K562 (cell line): ENCODE measurements at regions not wholly inside any gene's neighbourhood (a gene's known extent, or its start where the extent isn't known, plus 50 kb on each side); places are given as distances from the start of the nearest gene placed in this dataset.

Source experiments
- ATAC-seq: fragments of 200-7000 bp; cut with Tn5 transposase; 3 replicates; pipeline ENCODE4 v1.9.1; 2020; ENCODE audit warnings: moderate library complexity
- BruUV-seq: library from RNA; stranded (reverse); fragments of 400-500 nt; replicated peaks from 2 replicates; lab custom pipeline; 2021; lab: Mats Ljungman, UMichigan
- CTCF ChIA-PET: fragments of 300-600 bp; formaldehyde crosslinking; extraction: SDS; loops from one replicate; lab custom pipeline; 2021; ENCODE audit warnings: low intra/inter-chr PET ratio; lab: Yijun Ruan, JAX
- POLR2A ChIA-PET: fragments of 300-600, 350-650 bp; sonication (Branson Sonifier 250); formaldehyde crosslinking; extraction: SDS; loops from one replicate; lab custom pipeline; 2021; ENCODE audit warnings: antibody characterized with exemption, inconsistent platforms; lab: Yijun Ruan, JAX
- DNase-seq, 4 experiments: peaks; one replicate each; pipeline versions ENCODE4 v3.0.0 to v3.0.0-alpha.2; 2011 to 2018; ENCODE audit warnings: low spot score in 3 of 4, mixed read lengths in 3 of 4; ENCODE audit errors: extremely low read depth in 1 of 4
- FAIRE-seq: peaks from 2 replicates; lab custom pipeline; 2011; peaks lifted over from hg19 to GRCh38; lab: Jason Lieb, UNC
- H2AFZ ChIP-seq: 2 replicates; pipeline ENCODE4 v1.6.0; 2011; ENCODE audit warnings: low read depth, low read length, control low read depth, inconsistent platforms
- H3K27ac ChIP-seq: fragments of 200-600 bp; 3 replicates; pipeline ENCODE4 v1.8.0; 2011; ENCODE audit warnings: low read depth, mild to moderate bottlenecking, control low read depth, inconsistent platforms, low read length, moderate library complexity, mixed read lengths; ENCODE audit errors: extremely low read depth
- H3K27me3 ChIP-seq, 2 experiments: fragments of 300-600 bp in 1 of 2; 2 replicates in 1 of 2; 3 replicates in 1 of 2; pipeline versions ENCODE4 v1.6.0 to v1.8.0; 2011; ENCODE audit warnings: inconsistent platforms in 2 of 2, low read length in 2 of 2, mild to moderate bottlenecking in 1 of 2, mixed read lengths in 1 of 2, moderate library complexity in 1 of 2; ENCODE audit not compliant: control insufficient read depth in 2 of 2, insufficient read depth in 2 of 2
- H3K36me3 ChIP-seq: fragments of 300-600 bp; 3 replicates; pipeline ENCODE4 v1.8.0; 2011; ENCODE audit warnings: mild to moderate bottlenecking, low read length, inconsistent platforms; ENCODE audit not compliant: control insufficient read depth, insufficient read depth
- H3K4me1 ChIP-seq, 2 experiments: fragments of 200-600 bp in 1 of 2; replicated peaks in 1 of 2; 2 replicates in 1 of 2; 3 replicates in 1 of 2; pipeline versions ENCODE4 v1.5.1 to v1.8.0; 2011; ENCODE audit warnings: inconsistent platforms in 2 of 2, low read length in 2 of 2, mild to moderate bottlenecking in 1 of 2, mixed read lengths in 1 of 2, moderate library complexity in 1 of 2; ENCODE audit not compliant: control insufficient read depth in 2 of 2, insufficient read depth in 2 of 2
- H3K4me2 ChIP-seq: 2 replicates; pipeline ENCODE4 v1.6.1; 2011; ENCODE audit warnings: low read length, control low read depth, inconsistent platforms, mixed read lengths; ENCODE audit not compliant: insufficient read depth
- H3K4me3 ChIP-seq: fragments of 200-600 bp; sonication (generic), shearing (Covaris generic); 2 replicates; pipeline ENCODE4 v1.5.1; 2016; ENCODE audit warnings: control low read depth, inconsistent platforms
- H3K79me2 ChIP-seq: fragments of 200-600 bp; 3 replicates; pipeline ENCODE4 v1.8.0; 2011; ENCODE audit warnings: low read length, inconsistent platforms; ENCODE audit not compliant: control insufficient read depth, insufficient read depth
- H3K9ac ChIP-seq, 2 experiments: 2 replicates each; pipeline versions ENCODE4 v1.6.0 to v1.6.1; 2011; ENCODE audit warnings: low read depth in 2 of 2, low read length in 2 of 2, control low read depth in 1 of 2, inconsistent platforms in 1 of 2, mild to moderate bottlenecking in 1 of 2, mixed read lengths in 1 of 2; ENCODE audit not compliant: insufficient read depth in 1 of 2
- H3K9me1 ChIP-seq: one replicate; pipeline ENCODE4 v1.6.0; 2011; ENCODE audit warnings: inconsistent platforms, mild to moderate bottlenecking, low read length, moderate library complexity; ENCODE audit not compliant: control insufficient read depth, insufficient read depth
- H3K9me3 ChIP-seq: replicated peaks from 2 replicates; pipeline ENCODE4 v1.5.1; 2011; ENCODE audit warnings: low read depth, low read length, inconsistent platforms; ENCODE audit not compliant: control insufficient read depth, insufficient read depth
- H4K20me1 ChIP-seq: replicated peaks from 2 replicates; pipeline ENCODE4 v1.6.1; 2011; ENCODE audit warnings: low read length, inconsistent platforms, mixed read lengths; ENCODE audit not compliant: control insufficient read depth, insufficient read depth
- BRCA1 ChIP-seq, 2 experiments: fragments of 450-650 bp in 1 of 2; sonication (generic) in 1 of 2; formaldehyde crosslinking in 1 of 2; IDR thresholded peaks; 2 replicates each; pipeline versions ENCODE4 v1.5.0 to v1.6.1; 2017 to 2020; ENCODE audit warnings: mild to moderate bottlenecking in 1 of 2, missing genetic modification reagents in 1 of 2
- DIDO1 ChIP-seq: fragments of 450-650 bp; IDR thresholded peaks from 2 replicates; pipeline ENCODE4 v1.6.1; 2016; ENCODE audit warnings: low read depth, missing biosample characterization, missing genetic modification characterization
- DLX4 ChIP-seq: fragments of 250-450 bp; sonication (Bioruptor Pico); IDR thresholded peaks from 2 replicates; pipeline ENCODE4 v1.6.1; 2021; ENCODE audit warnings: mild to moderate bottlenecking
- EGR1 ChIP-seq: fragments of 450-650 bp; conservative IDR thresholded peaks from 2 replicates; pipeline ENCODE4 v1.6.1; 2017; ENCODE audit warnings: mild to moderate bottlenecking
- PKNOX1 ChIP-seq: fragments of 450-650 bp; IDR thresholded peaks from 2 replicates; pipeline ENCODE4 v1.6.1; 2016
- SIN3A ChIP-seq, 2 experiments: fragments of 150-350 bp in 1 of 2; IDR thresholded peaks; 2 replicates each; pipeline ENCODE4 v1.6.1; 2011 to 2016; ENCODE audit warnings: borderline replicate concordance in 2 of 2, low read depth in 2 of 2, low read length in 2 of 2, mild to moderate bottlenecking in 2 of 2, moderate library complexity in 2 of 2; ENCODE audit not compliant: control insufficient read depth in 1 of 2
- THRB ChIP-seq: fragments of 450-650 bp; formaldehyde crosslinking; conservative IDR thresholded peaks from 2 replicates; pipeline ENCODE4 v1.4.0; 2022; ENCODE audit warnings: mild to moderate bottlenecking, missing genetic modification characterization
- ZBTB5 ChIP-seq: fragments of 450-650 bp; IDR thresholded peaks from 2 replicates; pipeline ENCODE4 v1.6.1; 2017; ENCODE audit warnings: antibody characterized with exemption
- WGBS: fragments of 100-300 bp; shearing (Covaris generic); methylation state at CpG from one replicate; pipeline ENCODE4 v1.1.6; 2016; ENCODE audit warnings: low coverage, mixed read lengths; ENCODE audit not compliant: insufficient coverage; ENCODE audit errors: missing lambda C conversion rate; 5-methylcytosine and 5-hydroxymethylcytosine counted together
- in situ Hi-C: fragments of 300-500 bp; cut with MboI; formaldehyde crosslinking; loops from 4 replicates; pipeline ENCODE4 v1.15.0; 2018; ENCODE audit warnings: inconsistent platforms, mixed read lengths
- intact Hi-C: fragments of 100-400 bp; cut with micrococcal nuclease; formaldehyde crosslinking; loops from 2 replicates; pipeline ENCODE4 v1.14.2; 2022

- H3K27me3 ChIP-seq = no peaks in the 10 kb centered on the region
- ChIA-PET POLR2A (interaction anchor here (1.0 to 1.4 kb wide), 2 partner anchors 33 to 65 kb away, joined by 3 read pairs; no protein-coding TSS in a partner anchor), CTCF (no interaction called here)
- no peak overlapping the region for H3K4me2 ChIP-seq
- peak overlapping the region; percentile 18; the same call in 1 of the 2 replicates for H2AFZ ChIP-seq
- no peak overlapping the region for H3K27ac ChIP-seq
- in situ Hi-C loops (no loop called here), intact Hi-C loops (no loop called here)
- peak; percentile 52 for ATAC-seq
- FAIRE-seq = no peak
- WGBS = 48% methylated on average over 3 of the region's 4 CpGs
- H3K9me1 ChIP-seq = no peaks in the 10 kb centered on the region
- no peaks in the 10 kb centered on the region for H4K20me1 ChIP-seq
- H3K4me3 ChIP-seq = no peak overlapping the region
- H3K9ac ChIP-seq = no peak overlapping the region; a peak in 1 of 4 replicates
- BruUV-seq = no TSS peak
- H3K9me3 ChIP-seq = no peaks in the 10 kb centered on the region
- no peaks in the 10 kb centered on the region for H3K36me3 ChIP-seq
- no peak for TF ChIP-seq THRB (CRISPR knock-in tag)
- no peak for DNase-seq
- H3K79me2 ChIP-seq = no peaks in the 10 kb centered on the region
- H3K4me1 ChIP-seq = peaks cover 0 to 4% of the 10 kb centered on the region in 2 experiments; a peak in 2 of 5 replicates
Measured at GRCh38 chr2:191604154-191604553, 73.8 kb upstream of the NABP1 start.

GRCh38 chr2:191607096-191607495 is 70.8 kb upstream of the NABP1 start:
- no peak for DNase-seq
- intact Hi-C loops = no loop called here
- Histone ChIP-seq H3K79me2 (no peaks in the 10 kb centered on the region), H3K4me2 (no peak overlapping the region), H3K4me3 (no peak overlapping the region), H3K27ac (no peak overlapping the region), H3K9ac (no peak overlapping the region), H3K36me3 (no peaks in the 10 kb centered on the region), H3K9me1 (no peaks in the 10 kb centered on the region), H4K20me1 (no peaks in the 10 kb centered on the region), H3K27me3 (no peaks in the 10 kb centered on the region), H3K9me3 (no peaks in the 10 kb centered on the region), H2AFZ (no peak overlapping the region), H3K4me1 (no peaks in the 10 kb centered on the region)
- no peak for FAIRE-seq
- ATAC-seq = no peak
- in situ Hi-C loops = no loop called here
- TF ChIP-seq PKNOX1 = no peak
- peak; percentile 35 for TF ChIP-seq EGR1
- TF ChIP-seq ZBTB5 = no peak
- no peak for TF ChIP-seq DIDO1
- TF ChIP-seq DLX4 (CRISPR knock-in tag) = no peak
- TF ChIP-seq BRCA1 (IDR thresholded peaks at IDR 0.05) = no peak
- no peak for TF ChIP-seq BRCA1 (CRISPR knock-in tag; IDR thresholded peaks at IDR 0.05)
- no peak for TF ChIP-seq SIN3A (IDR thresholded peaks at IDR 0.05; ENCODE audit: borderline replicate concordance in 2 of 2, control insufficient read depth in 1 of 2, low read depth in 2 of 2, low read length in 2 of 2)
- ChIA-PET CTCF (no interaction called here), POLR2A (no interaction called here)
- BruUV-seq = no TSS peak
- 0% methylated on average over 1 of the region's 1 CpG for WGBS
